GM23338 (cell line): ENCODE measurements at regions not wholly inside any gene's neighbourhood (a gene's known extent, or its start where the extent isn't known, plus 50 kb on each side); places are given as distances from the start of the nearest gene placed in this dataset.

Experiments used
- ATAC-seq: fragments of 200-7000 bp; cut with Tn5 transposase; 3 replicates; pipeline ENCODE4 v1.9.1; 2020
- DNase-seq: peaks from one replicate; pipeline ENCODE4 v3.0.0-alpha.2; 2015; ENCODE audit warnings: low spot score
- H2AFZ ChIP-seq: fragments of 200-600 bp; sonication (generic); 2 replicates; pipeline ENCODE4 v1.8.0; 2016; ENCODE audit warnings: antibody characterized with exemption, mild to moderate bottlenecking, moderate library complexity
- H3F3A ChIP-seq: fragments of 200-600 bp; sonication (generic); replicated peaks from 2 replicates; pipeline ENCODE4 v1.8.0; 2017; ENCODE audit warnings: antibody characterized with exemption, mixed run types, low read depth
- H3K27ac ChIP-seq: fragments of 200-600 bp; sonication (generic); 2 replicates; pipeline ENCODE4 v1.6.1; 2016; ENCODE audit warnings: low read depth
- H3K27me3 ChIP-seq: fragments of 200-600 bp; sonication (generic); 2 replicates; pipeline ENCODE4 v1.8.0; 2016; ENCODE audit warnings: mild to moderate bottlenecking, mixed run types, moderate library complexity; ENCODE audit not compliant: insufficient read depth
- H3K36me3 ChIP-seq: fragments of 200-600 bp; sonication (generic); 2 replicates; pipeline ENCODE4 v1.8.0; 2016; ENCODE audit warnings: mild to moderate bottlenecking; ENCODE audit not compliant: insufficient read depth
- H3K4me1 ChIP-seq: fragments of 200-600 bp; sonication (generic); 2 replicates; pipeline ENCODE4 v1.8.0; 2016; ENCODE audit warnings: mild to moderate bottlenecking, moderate library complexity; ENCODE audit not compliant: insufficient read depth
- H3K4me2 ChIP-seq: fragments of 200-600 bp; sonication (generic); 2 replicates; pipeline ENCODE4 v1.7.1; 2017; ENCODE audit warnings: mixed run types
- H3K4me3 ChIP-seq: fragments of 200-600 bp; sonication (generic); 2 replicates; pipeline ENCODE4 v1.6.1; 2016; ENCODE audit warnings: mixed run types
- H3K79me2 ChIP-seq: fragments of 200-600 bp; sonication (generic); replicated peaks from 2 replicates; pipeline ENCODE4 v1.8.0; 2017; ENCODE audit warnings: mild to moderate bottlenecking; ENCODE audit not compliant: insufficient read depth
- H3K9me2 ChIP-seq: fragments of 200-600 bp; sonication (generic); 2 replicates; pipeline ENCODE4 v1.8.0; 2017; ENCODE audit not compliant: insufficient read depth
- H4K20me1 ChIP-seq: fragments of 200-600 bp; sonication (generic); replicated peaks from 2 replicates; pipeline ENCODE4 v1.8.0; 2017; ENCODE audit warnings: mild to moderate bottlenecking; ENCODE audit not compliant: insufficient read depth
- H3K27ac Mint-ChIP-seq: 2 replicates; pipeline ENCODE4 v1.8.0; 2020; ENCODE audit warnings: inconsistent platforms, mild to moderate bottlenecking, moderate library complexity, mixed read lengths
- H3K27me3 Mint-ChIP-seq: 3 replicates; pipeline ENCODE4 v1.8.0; 2022; ENCODE audit warnings: low read depth, mild to moderate bottlenecking, moderate library complexity, mixed read lengths, inconsistent platforms; ENCODE audit not compliant: insufficient read depth, poor library complexity
- H3K36me3 Mint-ChIP-seq: 3 replicates; pipeline ENCODE4 v1.8.0; 2021; ENCODE audit warnings: low read depth, mild to moderate bottlenecking, inconsistent platforms, moderate library complexity, mixed read lengths
- H3K4me1 Mint-ChIP-seq: 3 replicates; pipeline ENCODE4 v1.8.0; 2020; ENCODE audit warnings: mild to moderate bottlenecking, inconsistent platforms, mixed read lengths
- H3K4me3 Mint-ChIP-seq: 3 replicates; pipeline ENCODE4 v1.8.0; 2021; ENCODE audit warnings: moderate library complexity, mild to moderate bottlenecking, inconsistent platforms, mixed read lengths
- H3K9me3 Mint-ChIP-seq: 3 replicates; pipeline ENCODE4 v1.8.0; 2020; ENCODE audit warnings: moderate library complexity, mild to moderate bottlenecking, inconsistent platforms, mixed read lengths
- CREB1 ChIP-seq: fragments of 250-450 bp; sonication (Bioruptor Pico); IDR thresholded peaks from 2 replicates; pipeline ENCODE4 v1.5.0; 2020; ENCODE audit warnings: low read depth, mild to moderate bottlenecking, moderate library complexity
- EZH2 ChIP-seq: fragments of 200-600 bp; sonication (generic); IDR thresholded peaks from one replicate; pipeline ENCODE4 v1.8.0; 2017; ENCODE audit warnings: antibody characterized with exemption, mild to moderate bottlenecking, low read depth; ENCODE audit not compliant: unreplicated experiment
- NANOG ChIP-seq: IDR thresholded peaks from 2 replicates; pipeline ENCODE4 v1.6.1; 2016; ENCODE audit warnings: antibody characterized with exemption, borderline replicate concordance
- ZNF114 ChIP-seq: fragments of 250-450 bp; sonication (Bioruptor Pico); IDR thresholded peaks from 2 replicates; pipeline ENCODE4 v1.5.0; 2020; ENCODE audit warnings: mild to moderate bottlenecking, moderate library complexity
- ZNF331 ChIP-seq: fragments of 250-450 bp; sonication (Bioruptor Pico); IDR thresholded peaks from 2 replicates; pipeline ENCODE4 v1.5.0; 2020; ENCODE audit warnings: low read depth, mild to moderate bottlenecking, moderate library complexity
- TF ChIP-seq, protein P1 (sequence below): fragments of 250-450 bp; sonication (Bioruptor Pico); IDR thresholded peaks from 2 replicates; pipeline ENCODE4 v1.5.0; 2020; ENCODE audit warnings: mild to moderate bottlenecking, moderate library complexity
- TF ChIP-seq, protein P2 (sequence below), 2 experiments: fragments of 200-600 bp in 1 of 2; sonication (generic) in 1 of 2; conservative IDR thresholded peaks; 2 replicates each; pipeline versions ENCODE4 v1.5.1 to v1.6.1; 2016 to 2017; ENCODE audit warnings: antibody characterized with exemption in 2 of 2, low read depth in 2 of 2, mild to moderate bottlenecking in 2 of 2, moderate library complexity in 1 of 2
- TF ChIP-seq, protein P3 (sequence below): IDR thresholded peaks from 2 replicates; pipeline ENCODE4 v1.6.1; 2016; ENCODE audit warnings: antibody characterized with exemption

- Histone ChIP-seq H3K36me3 (no peaks in the 10 kb centered on the region), H3F3A (no peaks in the 10 kb centered on the region), H3K9me2 (no peaks in the 10 kb centered on the region), H3K4me1 (no peaks in the 10 kb centered on the region), H4K20me1 (no peaks in the 10 kb centered on the region), H2AFZ (no peak overlapping the region), H3K4me2 (no peak overlapping the region), H3K79me2 (no peaks in the 10 kb centered on the region), H3K27me3 (no peaks in the 10 kb centered on the region), H3K4me3 (no peak overlapping the region), H3K27ac (no peak overlapping the region)
- Mint-ChIP-seq H3K27ac (no peak overlapping the region), H3K9me3 (peaks cover 10% of the 10 kb centered on the region; the same call in 2 of the 3 replicates), H3K27me3 (no peaks in the 10 kb centered on the region), H3K4me1 (no peaks in the 10 kb centered on the region), H3K4me3 (no peak overlapping the region), H3K36me3 (no peaks in the 10 kb centered on the region)
- TF ChIP-seq EZH2 (no peak), NANOG (no peak), ZNF114 (CRISPR knock-in tag) (no peak), ZNF331 (CRISPR knock-in tag) (no peak), CREB1 (CRISPR knock-in tag) (no peak)
- TF ChIP-seq, protein P1, sequence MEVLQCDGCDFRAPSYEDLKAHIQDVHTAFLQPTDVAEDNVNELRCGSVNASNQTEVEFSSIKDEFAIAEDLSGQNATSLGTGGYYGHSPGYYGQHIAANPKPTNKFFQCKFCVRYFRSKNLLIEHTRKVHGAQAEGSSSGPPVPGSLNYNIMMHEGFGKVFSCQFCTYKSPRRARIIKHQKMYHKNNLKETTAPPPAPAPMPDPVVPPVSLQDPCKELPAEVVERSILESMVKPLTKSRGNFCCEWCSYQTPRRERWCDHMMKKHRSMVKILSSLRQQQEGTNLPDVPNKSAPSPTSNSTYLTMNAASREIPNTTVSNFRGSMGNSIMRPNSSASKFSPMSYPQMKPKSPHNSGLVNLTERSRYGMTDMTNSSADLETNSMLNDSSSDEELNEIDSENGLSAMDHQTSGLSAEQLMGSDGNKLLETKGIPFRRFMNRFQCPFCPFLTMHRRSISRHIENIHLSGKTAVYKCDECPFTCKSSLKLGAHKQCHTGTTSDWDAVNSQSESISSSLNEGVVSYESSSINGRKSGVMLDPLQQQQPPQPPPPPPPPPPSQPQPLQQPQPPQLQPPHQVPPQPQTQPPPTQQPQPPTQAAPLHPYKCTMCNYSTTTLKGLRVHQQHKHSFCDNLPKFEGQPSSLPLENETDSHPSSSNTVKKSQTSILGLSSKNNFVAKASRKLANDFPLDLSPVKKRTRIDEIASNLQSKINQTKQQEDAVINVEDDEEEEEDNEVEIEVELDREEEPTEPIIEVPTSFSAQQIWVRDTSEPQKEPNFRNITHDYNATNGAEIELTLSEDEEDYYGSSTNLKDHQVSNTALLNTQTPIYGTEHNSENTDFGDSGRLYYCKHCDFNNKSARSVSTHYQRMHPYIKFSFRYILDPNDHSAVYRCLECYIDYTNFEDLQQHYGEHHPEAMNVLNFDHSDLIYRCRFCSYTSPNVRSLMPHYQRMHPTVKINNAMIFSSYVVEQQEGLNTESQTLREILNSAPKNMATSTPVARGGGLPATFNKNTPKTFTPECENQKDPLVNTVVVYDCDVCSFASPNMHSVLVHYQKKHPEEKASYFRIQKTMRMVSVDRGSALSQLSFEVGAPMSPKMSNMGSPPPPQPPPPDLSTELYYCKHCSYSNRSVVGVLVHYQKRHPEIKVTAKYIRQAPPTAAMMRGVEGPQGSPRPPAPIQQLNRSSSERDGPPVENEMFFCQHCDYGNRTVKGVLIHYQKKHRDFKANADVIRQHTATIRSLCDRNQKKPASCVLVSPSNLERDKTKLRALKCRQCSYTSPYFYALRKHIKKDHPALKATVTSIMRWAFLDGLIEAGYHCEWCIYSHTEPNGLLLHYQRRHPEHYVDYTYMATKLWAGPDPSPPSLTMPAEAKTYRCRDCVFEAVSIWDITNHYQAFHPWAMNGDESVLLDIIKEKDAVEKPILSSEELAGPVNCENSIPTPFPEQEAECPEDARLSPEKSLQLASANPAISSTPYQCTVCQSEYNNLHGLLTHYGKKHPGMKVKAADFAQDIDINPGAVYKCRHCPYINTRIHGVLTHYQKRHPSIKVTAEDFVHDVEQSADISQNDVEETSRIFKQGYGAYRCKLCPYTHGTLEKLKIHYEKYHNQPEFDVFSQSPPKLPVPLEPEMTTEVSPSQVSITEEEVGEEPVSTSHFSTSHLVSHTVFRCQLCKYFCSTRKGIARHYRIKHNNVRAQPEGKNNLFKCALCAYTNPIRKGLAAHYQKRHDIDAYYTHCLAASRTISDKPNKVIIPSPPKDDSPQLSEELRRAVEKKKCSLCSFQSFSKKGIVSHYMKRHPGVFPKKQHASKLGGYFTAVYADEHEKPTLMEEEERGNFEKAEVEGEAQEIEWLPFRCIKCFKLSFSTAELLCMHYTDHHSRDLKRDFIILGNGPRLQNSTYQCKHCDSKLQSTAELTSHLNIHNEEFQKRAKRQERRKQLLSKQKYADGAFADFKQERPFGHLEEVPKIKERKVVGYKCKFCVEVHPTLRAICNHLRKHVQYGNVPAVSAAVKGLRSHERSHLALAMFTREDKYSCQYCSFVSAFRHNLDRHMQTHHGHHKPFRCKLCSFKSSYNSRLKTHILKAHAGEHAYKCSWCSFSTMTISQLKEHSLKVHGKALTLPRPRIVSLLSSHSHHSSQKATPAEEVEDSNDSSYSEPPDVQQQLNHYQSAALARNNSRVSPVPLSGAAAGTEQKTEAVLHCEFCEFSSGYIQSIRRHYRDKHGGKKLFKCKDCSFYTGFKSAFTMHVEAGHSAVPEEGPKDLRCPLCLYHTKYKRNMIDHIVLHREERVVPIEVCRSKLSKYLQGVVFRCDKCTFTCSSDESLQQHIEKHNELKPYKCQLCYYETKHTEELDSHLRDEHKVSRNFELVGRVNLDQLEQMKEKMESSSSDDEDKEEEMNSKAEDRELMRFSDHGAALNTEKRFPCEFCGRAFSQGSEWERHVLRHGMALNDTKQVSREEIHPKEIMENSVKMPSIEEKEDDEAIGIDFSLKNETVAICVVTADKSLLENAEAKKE (CRISPR knock-in tag), result no peak
- TF ChIP-seq, protein P2, sequence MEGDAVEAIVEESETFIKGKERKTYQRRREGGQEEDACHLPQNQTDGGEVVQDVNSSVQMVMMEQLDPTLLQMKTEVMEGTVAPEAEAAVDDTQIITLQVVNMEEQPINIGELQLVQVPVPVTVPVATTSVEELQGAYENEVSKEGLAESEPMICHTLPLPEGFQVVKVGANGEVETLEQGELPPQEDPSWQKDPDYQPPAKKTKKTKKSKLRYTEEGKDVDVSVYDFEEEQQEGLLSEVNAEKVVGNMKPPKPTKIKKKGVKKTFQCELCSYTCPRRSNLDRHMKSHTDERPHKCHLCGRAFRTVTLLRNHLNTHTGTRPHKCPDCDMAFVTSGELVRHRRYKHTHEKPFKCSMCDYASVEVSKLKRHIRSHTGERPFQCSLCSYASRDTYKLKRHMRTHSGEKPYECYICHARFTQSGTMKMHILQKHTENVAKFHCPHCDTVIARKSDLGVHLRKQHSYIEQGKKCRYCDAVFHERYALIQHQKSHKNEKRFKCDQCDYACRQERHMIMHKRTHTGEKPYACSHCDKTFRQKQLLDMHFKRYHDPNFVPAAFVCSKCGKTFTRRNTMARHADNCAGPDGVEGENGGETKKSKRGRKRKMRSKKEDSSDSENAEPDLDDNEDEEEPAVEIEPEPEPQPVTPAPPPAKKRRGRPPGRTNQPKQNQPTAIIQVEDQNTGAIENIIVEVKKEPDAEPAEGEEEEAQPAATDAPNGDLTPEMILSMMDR (conservative IDR thresholded peaks at IDR 0.05; ENCODE audit: low read depth in 2 of 2), result no peak
- TF ChIP-seq, protein P3, sequence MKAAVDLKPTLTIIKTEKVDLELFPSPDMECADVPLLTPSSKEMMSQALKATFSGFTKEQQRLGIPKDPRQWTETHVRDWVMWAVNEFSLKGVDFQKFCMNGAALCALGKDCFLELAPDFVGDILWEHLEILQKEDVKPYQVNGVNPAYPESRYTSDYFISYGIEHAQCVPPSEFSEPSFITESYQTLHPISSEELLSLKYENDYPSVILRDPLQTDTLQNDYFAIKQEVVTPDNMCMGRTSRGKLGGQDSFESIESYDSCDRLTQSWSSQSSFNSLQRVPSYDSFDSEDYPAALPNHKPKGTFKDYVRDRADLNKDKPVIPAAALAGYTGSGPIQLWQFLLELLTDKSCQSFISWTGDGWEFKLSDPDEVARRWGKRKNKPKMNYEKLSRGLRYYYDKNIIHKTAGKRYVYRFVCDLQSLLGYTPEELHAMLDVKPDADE, result no peak
- no peak for DNase-seq
- no peak for ATAC-seq
Observed at GRCh38 chr6:153583685-153584084, 452.6 kb upstream of the RGS17 start.
